ENCODE measurements at regions not wholly inside any gene's neighbourhood (a gene's known extent, or its start where the extent isn't known, plus 50 kb on each side); places are given as distances from the start of the nearest gene placed in this dataset.

DNA sequence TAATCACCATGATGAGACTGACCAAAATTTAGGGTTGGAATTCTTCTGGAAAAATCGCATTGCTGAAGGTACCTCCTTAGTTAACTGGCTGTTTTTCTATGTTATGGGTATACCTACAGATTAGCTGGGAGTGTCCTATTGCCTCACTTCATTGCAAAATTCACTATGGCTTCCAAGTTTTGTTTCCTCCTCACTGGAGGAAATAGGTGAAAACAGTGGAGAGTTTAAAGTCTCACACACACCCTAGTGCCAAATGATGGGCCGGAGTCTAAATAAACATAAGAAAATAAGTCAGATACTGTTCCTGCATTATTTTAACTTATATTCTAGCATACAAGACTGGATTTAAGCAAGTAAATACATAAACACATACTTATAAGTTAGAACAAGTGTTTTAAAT is 98.2 kb downstream of the AHR start:
- CTCF ChIA-PET, result no interaction called here
- no peaks in the 10 kb centered on the region for H3K4me1 ChIP-seq (ENCODE audit: control insufficient read depth in 1 of 2, insufficient read depth in 2 of 2, low read length in 2 of 2)
- POLR2A ChIA-PET, result no interaction called here

More for the DNA sequence above, 98.2 kb downstream of the AHR start:
- no peaks in the 10 kb centered on the region for H3K27me3 ChIP-seq (ENCODE audit: insufficient read depth, low read length)
- no peaks in the 10 kb centered on the region for H4K20me1 ChIP-seq (ENCODE audit: insufficient read depth)
- no peak overlapping the region for H2AFZ ChIP-seq (ENCODE audit: low read depth, low read length, poor library complexity, severe bottlenecking)
- intact Hi-C loops (cut with micrococcal nuclease), result no loop called here
- H3K4me2 ChIP-seq (ENCODE audit: low read length), result no peak overlapping the region
- BruUV-seq (replicated peaks), result no TSS peak
- RAD21 ChIA-PET (ENCODE audit: low non-redundant PET in 1 of 2, low total read pairs in 2 of 2, uncharacterized antibody in 2 of 2, unreplicated experiment in 2 of 2), result no interaction called here
- H3K79me2 ChIP-seq (ENCODE audit: insufficient read depth, low read length), result no peaks in the 10 kb centered on the region
- TF ChIP-seq SRF (IDR thresholded peaks at IDR 0.05; ENCODE audit: low read depth) (no peak), ZFX (IDR thresholded peaks at IDR 0.05) (no peak), ELF1 (IDR thresholded peaks at IDR 0.05; ENCODE audit: borderline replicate concordance, low read depth) (no peak), CBX3 (IDR thresholded peaks at IDR 0.05; ENCODE audit: low read depth) (no peak), SIN3A (IDR thresholded peaks at IDR 0.05; ENCODE audit: low read depth) (no peak), EZH2phosphoT487 (IDR thresholded peaks at IDR 0.05; ENCODE audit: borderline replicate concordance) (no peak), POLR2AphosphoS5 (IDR thresholded peaks at IDR 0.05; ENCODE audit: low read depth, low read length) (no peak), POLR2A (IDR thresholded peaks at IDR 0.05; ENCODE audit: borderline replicate concordance, extremely low read depth, insufficient read depth, insufficient read length) (no peak), EGR1 (IDR thresholded peaks at IDR 0.05; ENCODE audit: low read depth) (no peak), RAD21 (IDR thresholded peaks at IDR 0.05; ENCODE audit: low read depth) (no peak), EZH2 (IDR thresholded peaks at IDR 0.05) (no peak)
- TF ChIP-seq, protein P1, sequence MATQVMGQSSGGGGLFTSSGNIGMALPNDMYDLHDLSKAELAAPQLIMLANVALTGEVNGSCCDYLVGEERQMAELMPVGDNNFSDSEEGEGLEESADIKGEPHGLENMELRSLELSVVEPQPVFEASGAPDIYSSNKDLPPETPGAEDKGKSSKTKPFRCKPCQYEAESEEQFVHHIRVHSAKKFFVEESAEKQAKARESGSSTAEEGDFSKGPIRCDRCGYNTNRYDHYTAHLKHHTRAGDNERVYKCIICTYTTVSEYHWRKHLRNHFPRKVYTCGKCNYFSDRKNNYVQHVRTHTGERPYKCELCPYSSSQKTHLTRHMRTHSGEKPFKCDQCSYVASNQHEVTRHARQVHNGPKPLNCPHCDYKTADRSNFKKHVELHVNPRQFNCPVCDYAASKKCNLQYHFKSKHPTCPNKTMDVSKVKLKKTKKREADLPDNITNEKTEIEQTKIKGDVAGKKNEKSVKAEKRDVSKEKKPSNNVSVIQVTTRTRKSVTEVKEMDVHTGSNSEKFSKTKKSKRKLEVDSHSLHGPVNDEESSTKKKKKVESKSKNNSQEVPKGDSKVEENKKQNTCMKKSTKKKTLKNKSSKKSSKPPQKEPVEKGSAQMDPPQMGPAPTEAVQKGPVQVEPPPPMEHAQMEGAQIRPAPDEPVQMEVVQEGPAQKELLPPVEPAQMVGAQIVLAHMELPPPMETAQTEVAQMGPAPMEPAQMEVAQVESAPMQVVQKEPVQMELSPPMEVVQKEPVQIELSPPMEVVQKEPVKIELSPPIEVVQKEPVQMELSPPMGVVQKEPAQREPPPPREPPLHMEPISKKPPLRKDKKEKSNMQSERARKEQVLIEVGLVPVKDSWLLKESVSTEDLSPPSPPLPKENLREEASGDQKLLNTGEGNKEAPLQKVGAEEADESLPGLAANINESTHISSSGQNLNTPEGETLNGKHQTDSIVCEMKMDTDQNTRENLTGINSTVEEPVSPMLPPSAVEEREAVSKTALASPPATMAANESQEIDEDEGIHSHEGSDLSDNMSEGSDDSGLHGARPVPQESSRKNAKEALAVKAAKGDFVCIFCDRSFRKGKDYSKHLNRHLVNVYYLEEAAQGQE (IDR thresholded peaks at IDR 0.05; ENCODE audit: low read depth), result no peak
- TF ChIP-seq, protein P2, sequence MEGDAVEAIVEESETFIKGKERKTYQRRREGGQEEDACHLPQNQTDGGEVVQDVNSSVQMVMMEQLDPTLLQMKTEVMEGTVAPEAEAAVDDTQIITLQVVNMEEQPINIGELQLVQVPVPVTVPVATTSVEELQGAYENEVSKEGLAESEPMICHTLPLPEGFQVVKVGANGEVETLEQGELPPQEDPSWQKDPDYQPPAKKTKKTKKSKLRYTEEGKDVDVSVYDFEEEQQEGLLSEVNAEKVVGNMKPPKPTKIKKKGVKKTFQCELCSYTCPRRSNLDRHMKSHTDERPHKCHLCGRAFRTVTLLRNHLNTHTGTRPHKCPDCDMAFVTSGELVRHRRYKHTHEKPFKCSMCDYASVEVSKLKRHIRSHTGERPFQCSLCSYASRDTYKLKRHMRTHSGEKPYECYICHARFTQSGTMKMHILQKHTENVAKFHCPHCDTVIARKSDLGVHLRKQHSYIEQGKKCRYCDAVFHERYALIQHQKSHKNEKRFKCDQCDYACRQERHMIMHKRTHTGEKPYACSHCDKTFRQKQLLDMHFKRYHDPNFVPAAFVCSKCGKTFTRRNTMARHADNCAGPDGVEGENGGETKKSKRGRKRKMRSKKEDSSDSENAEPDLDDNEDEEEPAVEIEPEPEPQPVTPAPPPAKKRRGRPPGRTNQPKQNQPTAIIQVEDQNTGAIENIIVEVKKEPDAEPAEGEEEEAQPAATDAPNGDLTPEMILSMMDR (IDR thresholded peaks at IDR 0.05 in 2 of 3, conservative IDR thresholded peaks at IDR 0.05 in 1 of 3; ENCODE audit: borderline replicate concordance in 1 of 3, insufficient read depth in 1 of 3, low read depth in 2 of 3, low read length in 2 of 3), result no peak
- H3K36me3 ChIP-seq (ENCODE audit: control insufficient read depth in 1 of 2, insufficient read depth in 2 of 2, low read length in 2 of 2), result no peaks in the 10 kb centered on the region
- no peak overlapping the region for H3K4me3 ChIP-seq (replicated peaks in 1 of 2; ENCODE audit: low read depth in 1 of 2, low read length in 2 of 2)
- H3K27ac ChIP-seq (ENCODE audit: low read depth, low read length), result no peak overlapping the region
- no peak overlapping the region for H3K9ac ChIP-seq (ENCODE audit: low read length)
- ATAC-seq, result no peak
- H3K9me2 ChIP-seq (ENCODE audit: insufficient read depth), result no peaks in the 10 kb centered on the region
- no peaks in the 10 kb centered on the region for H3K9me3 ChIP-seq (ENCODE audit: control insufficient read depth in 1 of 2, insufficient read depth in 1 of 2, low read depth in 1 of 2, low read length in 2 of 2)
- no peak for DNase-seq (ENCODE audit: low read depth, low spot score)
